ENCODE measurements at regions not wholly inside any gene's neighbourhood (a gene's known extent, or its start where the extent isn't known, plus 50 kb on each side); places are given as distances from the start of the nearest gene placed in this dataset.

DNA sequence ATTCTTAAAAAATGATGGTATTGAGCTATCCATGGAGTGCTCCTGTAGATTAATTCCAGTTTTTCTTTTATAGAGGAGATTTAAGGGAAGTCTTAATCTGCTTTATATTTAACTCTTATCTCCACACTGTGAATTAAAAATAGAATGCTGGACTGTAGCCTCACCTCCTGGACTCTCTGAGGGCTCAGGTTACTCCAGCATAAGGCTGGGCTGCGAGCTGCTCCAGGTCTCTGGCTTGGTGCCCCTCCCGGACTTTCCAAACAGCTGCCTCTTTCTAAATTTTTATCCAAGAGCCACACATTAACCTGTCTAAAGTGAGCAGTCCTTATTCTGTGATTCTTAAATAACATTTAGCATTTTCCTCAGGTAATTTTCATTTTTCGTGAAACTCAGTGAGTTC is 218.7 kb upstream of the JADE1 start:
- TF ChIP-seq, protein P1, sequence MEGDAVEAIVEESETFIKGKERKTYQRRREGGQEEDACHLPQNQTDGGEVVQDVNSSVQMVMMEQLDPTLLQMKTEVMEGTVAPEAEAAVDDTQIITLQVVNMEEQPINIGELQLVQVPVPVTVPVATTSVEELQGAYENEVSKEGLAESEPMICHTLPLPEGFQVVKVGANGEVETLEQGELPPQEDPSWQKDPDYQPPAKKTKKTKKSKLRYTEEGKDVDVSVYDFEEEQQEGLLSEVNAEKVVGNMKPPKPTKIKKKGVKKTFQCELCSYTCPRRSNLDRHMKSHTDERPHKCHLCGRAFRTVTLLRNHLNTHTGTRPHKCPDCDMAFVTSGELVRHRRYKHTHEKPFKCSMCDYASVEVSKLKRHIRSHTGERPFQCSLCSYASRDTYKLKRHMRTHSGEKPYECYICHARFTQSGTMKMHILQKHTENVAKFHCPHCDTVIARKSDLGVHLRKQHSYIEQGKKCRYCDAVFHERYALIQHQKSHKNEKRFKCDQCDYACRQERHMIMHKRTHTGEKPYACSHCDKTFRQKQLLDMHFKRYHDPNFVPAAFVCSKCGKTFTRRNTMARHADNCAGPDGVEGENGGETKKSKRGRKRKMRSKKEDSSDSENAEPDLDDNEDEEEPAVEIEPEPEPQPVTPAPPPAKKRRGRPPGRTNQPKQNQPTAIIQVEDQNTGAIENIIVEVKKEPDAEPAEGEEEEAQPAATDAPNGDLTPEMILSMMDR (optimal IDR thresholded peaks at IDR 0.05 in 1 of 3, IDR thresholded peaks at IDR 0.05 in 1 of 3, conservative IDR thresholded peaks at IDR 0.05 in 1 of 3; ENCODE audit: extremely low read depth in 1 of 3, insufficient read depth in 2 of 3, low read length in 3 of 3), result no peak
- no peak for TF ChIP-seq EZH2 (IDR thresholded peaks at IDR 0.05; ENCODE audit: low read length)

All from keratinocyte (primary cell).